Pons (tissue), 1 donor: ENCODE measurements at regions not wholly inside any gene's neighbourhood (a gene's known extent, or its start where the extent isn't known, plus 50 kb on each side); places are given as distances from the start of the nearest gene placed in this dataset.

Source experiments
- DNase-seq: peaks from one replicate; pipeline ENCODE4 v3.0.0-alpha.2; 2016; ENCODE audit warnings: low spot score

DNA sequence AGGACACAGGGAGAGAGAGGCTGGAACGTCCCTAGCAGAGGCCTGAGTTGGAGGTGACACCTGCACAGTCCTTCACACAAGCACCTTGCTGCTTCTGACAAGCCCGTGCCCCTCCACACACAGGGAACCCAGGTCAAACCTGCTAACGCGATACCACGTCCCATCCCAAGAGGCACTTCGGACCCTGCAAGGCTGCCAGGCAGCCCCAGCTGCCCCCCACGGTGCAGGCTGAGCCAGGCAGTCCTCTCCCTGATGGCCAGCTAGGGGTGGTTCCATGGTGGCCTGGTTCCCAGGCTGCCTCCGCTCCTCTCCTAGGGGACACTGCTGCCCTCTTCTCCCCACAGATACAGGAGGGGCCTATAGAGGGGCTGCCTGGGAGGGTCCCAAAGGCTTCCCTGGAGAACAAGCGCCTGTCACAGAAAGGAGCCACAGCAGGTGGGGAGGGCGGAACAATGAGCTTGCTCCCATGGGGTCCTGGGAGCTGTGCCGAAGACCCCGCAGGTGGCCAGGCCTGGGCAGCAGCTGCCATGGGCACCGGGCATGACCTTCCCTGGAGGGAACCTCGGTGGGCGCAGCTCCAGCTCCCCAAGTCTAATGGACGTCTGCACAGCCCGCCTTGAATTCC, 434.2 kb upstream of the MYT1L start:
- DNase-seq, result no peak

DNA sequence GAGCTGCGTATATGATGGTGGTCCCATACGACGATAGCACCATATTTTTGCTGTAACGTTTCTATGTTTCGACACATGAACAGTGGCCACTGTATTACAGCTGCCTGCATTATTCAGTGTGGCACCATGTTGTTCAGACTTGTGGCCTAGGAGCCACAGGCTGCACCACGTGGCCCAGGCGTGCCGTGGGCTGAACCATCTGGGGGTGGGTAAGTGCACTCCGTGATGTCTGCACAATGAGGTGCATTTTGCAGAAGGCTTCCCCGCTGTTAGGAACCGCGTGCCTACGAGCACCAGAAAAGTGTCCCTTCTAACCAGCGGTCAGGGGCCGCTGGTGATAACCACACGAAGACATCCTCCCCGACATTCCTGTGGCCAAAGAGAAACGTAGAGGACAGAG, 433.7 kb upstream of the MYT1L start:
- DNase-seq, result no peak

DNA sequence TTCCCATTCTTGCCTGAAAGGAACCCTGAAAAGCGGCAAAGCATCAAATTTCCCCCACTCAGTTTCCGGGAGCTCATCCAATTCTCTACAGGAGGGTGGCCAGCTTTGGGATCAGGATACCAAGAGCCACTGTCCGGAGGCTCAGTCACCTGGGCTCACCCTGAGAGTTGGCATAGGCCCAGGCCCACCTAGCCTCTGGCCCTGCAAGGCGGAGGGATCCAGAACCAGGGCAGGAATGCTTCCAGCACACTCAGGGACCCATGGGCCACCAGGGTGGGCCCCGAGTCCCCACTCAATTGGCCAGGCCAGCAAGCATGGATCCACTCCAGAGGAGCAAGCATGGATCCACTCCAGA, 432.9 kb upstream of the MYT1L start:
- DNase-seq, result peak; percentile 34

DNA sequence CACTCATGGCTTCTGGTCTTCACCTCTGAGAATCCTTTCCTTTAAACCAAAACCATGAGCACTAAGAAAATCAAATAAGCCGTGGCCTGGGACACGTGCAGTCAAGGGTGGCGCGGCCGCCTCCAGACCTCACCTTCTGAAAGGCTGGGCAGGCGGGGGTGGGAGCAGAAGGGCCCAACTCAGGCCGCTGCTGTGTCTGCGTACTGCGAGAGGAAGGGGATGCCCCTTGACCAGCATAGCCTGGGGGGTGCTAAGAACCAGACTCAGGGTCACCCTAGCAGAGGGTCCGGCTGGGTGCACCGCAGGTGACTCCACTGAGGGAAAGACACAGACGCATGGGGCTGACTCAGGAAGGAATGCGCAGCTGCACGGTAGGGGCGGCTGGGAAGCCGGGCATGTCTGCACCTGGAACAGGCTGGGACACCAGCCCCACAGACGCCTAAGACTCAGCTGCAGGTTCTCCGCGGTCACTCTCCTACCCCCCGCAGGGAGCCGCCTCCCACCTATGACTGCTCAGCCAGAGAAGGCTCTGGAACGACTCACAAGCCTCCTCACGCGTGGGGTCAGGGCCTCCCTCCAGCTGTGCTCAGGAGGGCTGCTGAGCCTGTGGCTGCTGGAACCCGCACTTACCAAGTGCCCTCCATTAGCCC, 432.4 kb upstream of the MYT1L start:
- no peak for DNase-seq

DNA sequence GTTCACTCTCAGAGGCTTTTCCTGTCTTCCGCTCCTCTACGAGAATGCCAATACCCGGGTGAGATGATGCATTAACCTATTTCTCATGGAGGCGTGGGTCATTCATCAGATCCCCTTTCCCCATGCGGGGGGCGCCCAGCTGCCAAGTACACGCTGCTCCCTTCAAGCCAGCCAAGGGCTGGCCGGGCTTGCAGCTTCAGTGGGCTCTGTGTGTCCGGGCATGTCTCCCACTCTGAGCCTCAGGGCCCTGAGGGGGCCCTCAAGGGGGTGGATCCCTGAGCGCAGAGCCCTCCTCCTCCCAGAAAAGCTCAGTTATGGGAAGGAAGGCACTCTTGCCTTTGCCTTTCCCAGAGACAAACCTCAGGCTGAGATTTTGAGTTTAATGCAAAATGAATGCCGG, 431.8 kb upstream of the MYT1L start:
- no peak for DNase-seq

DNA sequence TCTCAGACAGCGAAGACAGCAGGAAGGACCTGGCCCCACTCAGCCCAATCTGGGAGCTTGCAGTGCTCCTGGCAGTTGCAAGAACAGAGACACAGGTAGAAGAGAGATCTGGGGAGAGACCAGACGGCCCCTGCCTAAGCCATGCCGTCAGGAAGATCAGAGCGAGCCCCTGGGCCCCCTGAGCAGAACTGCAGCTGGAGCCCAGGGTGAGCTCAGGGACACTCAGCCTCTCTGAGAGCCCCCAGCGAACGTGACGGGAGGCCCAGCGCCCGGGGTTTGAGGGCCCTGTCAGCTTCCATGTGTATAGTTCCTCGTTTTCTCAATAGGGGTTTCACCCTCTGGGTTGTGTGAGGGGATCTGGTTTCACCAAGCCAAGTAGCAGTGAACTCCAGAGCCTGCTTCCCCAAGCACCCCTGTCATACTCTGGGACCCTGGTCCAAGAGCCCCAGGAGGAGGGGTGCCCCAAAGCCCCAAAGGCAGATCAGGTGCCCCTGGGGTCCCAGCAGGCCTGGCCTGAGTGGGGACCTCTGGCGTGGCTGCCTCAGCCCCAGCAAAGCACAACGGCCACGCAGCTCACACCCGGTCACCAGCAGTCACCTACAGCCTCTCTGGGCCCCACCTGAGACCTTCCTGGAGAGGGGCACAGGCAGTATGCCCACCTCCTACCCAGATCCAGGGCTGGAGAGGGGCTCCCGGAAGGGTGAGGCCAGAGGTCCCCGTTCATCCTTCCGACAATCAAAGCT, 431.3 kb upstream of the MYT1L start:
- DNase-seq, result no peak

DNA sequence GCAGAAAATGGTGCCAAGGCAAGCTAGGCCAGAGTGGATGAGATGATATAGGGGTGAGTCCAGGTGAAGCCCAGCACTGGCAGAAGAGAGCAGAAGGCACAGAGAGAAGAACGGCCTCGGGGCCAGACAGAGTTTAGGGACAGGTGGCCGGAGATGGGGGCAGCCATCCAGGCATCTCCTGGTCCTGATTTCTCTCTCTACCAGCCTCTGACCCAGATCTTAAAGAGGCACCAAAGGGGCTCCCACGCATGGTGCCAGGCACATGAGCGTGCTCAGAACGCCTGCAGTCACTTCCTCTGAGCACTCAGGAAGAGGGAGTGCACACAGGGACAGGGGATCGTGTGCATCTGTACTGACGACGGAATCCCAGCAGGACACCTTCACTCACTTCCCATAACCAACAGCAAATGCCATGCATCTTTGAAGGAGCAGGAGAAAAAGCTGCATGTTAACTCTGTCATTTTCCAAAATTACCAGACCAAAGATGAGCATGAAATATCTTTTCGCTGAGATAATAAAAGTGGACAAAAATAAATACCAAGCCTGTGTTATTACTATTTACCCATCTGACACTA, 427.8 kb upstream of the MYT1L start:
- DNase-seq, result no peak

DNA sequence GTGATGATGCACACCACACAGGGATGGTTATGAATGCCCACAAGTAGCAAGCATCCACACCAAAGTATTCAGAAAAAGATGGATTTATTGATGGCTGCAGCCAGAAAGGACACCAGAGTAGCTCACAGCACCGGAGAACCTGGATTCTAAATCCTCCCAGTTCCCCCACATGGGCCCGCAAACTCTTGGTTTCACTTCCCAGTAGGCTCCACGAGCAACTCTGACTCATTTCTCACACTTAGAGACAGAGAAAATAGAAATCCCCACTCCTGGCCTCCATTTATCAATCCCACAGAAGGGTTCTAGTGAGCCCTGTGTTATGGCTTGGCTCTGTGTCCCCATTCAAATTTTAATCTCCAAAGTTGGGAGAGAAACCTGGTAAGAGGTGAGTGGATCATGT, 426.7 kb upstream of the MYT1L start:
- no peak for DNase-seq

DNA sequence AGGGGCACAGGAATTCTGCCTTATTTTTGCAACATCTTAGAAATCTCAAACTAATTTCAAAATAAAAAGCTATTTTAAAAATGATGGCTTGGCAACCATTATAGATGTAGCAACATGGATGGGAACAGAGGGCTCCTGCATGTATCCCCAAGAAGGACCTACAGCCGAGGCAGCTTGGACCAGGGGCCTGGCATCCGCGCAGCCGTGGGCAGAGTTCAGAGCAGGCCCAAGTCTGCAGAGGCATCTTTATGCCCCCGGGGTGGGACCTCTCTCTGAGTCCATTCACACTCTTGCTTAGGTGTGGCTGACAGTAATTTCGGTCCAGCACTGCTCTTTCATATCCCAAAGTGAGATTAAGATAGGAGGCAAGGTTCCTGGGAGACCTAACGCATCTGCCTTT, 425.8 kb upstream of the MYT1L start:
- no peak for DNase-seq

DNA sequence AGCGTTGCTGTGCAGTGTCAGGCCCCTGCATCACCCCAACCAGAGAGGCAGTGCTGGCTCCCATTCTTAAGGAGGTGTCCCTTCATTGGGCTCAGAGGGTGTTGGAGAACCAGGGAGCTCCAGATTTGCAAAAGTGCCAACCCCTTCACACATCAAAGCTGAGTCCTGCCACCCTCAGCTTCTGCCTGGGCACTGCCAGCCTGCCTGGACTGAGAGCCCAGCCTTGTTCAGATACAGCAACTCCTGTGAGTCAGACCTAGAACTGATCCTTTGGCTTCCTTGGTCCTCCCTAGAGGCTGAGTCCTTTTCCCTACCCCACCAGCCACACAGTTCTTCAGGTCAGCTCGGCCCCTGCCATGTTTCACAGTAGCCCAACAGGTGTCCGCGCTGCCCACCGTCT, 424.9 kb upstream of the MYT1L start:
- DNase-seq, result no peak

DNA sequence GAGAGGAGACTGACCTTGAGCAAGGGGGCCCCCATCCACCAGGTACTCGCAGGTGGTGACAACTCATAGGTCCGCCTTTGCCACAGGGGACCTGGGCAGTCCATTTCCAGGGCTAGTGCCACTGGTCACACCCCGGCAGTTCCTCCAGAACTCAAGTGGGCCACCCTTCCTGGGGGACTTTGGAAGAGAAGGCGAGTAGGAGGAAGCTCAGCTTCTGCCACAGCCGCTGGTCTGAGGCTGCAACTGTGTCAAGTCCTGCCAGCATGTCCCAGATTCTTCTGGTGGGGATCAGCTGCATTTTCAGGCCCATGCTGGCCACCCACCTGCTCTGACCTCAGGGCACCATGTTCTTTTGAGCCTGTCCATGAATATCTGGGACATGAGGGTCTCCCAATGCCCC, 423.9 kb upstream of the MYT1L start:
- DNase-seq, result no peak

DNA sequence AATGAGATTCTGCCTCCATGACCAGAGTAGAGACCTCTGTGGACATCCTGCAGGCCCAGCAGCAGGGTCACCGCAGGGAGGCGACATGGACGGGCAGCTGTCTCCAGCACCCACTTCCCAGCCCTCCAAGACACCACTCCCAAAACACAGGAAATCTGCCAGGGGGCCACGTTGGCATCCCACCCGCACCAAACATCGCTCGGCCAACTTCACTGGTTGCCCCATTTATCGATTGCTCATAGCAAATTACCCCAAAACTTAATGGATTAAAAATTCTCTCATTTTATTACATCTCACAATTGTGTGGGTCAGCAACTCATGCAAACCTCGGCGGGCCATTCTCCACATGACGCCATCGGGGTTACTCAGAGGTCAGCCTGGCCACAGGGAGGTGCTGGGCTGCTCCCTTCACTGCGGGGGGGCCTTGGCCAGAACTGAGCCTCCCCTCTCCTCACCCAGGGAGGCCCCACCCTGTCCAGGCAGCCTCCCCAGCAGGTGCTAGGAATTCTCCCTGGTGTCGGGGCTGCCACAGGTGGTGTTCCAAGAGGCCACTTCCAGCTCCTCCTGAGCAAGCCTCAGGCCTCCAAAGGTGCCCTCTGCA, 420.7 kb upstream of the MYT1L start:
- DNase-seq, result no peak

DNA sequence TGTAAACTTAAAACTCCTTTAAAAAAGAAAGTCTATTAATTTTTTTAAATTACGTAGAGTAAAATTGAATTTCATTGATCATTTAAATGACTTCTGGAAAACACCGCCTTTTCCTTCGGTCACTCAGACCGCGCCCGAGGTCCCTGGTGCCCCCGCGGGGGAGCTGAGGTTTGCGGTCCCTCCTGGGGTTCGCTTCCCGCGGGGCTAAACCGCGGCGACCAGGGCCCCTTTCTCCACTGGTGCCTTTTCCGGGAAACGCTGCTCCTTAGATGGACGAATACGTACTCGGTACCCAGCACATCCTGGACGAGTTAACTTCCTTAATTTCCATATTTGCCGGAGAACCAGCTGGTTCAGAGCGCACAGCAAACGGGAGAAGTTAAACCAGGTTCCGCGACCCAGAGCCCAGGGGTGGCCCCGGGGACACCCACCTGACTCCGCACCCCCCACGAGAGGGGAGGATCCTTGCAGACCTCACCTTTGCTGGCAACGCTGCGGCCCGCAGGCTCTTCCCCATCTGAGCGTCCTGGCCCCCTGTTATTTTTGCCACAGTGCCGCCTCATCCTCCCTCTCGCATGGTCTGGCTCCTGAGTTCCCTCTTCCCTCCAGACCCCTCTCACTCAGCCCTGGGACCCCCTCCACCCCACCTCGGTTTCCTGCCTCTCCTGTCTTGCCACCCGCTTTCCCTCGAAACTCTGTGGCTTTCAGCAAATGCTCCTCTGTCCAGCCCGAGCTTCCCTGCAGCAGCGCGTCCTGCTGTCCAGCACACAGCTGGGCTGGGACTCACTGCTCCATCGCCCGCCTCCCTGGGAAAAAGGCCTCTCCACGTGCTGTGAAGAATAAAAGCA, 420.0 kb upstream of the MYT1L start:
- no peak for DNase-seq

DNA sequence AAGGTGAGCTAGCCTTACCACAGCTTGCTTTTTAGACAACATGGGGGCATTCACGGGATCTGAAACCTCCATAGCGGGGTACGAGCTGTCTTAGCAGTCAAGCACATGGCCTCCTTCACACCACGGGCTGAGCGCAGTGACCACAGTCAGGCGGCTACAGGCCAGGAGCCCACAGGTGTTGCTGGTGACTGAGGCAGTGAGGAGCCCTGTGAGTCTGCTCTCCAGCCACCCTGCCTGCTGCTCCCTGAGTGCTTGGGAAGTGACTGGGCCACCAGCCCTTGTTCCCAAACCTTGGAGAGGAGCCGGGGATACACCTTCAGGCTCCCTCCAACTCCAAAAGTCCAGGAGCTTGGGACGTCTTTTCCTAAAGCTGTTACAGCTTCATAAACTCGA, 418.1 kb upstream of the MYT1L start:
- no peak for DNase-seq

DNA sequence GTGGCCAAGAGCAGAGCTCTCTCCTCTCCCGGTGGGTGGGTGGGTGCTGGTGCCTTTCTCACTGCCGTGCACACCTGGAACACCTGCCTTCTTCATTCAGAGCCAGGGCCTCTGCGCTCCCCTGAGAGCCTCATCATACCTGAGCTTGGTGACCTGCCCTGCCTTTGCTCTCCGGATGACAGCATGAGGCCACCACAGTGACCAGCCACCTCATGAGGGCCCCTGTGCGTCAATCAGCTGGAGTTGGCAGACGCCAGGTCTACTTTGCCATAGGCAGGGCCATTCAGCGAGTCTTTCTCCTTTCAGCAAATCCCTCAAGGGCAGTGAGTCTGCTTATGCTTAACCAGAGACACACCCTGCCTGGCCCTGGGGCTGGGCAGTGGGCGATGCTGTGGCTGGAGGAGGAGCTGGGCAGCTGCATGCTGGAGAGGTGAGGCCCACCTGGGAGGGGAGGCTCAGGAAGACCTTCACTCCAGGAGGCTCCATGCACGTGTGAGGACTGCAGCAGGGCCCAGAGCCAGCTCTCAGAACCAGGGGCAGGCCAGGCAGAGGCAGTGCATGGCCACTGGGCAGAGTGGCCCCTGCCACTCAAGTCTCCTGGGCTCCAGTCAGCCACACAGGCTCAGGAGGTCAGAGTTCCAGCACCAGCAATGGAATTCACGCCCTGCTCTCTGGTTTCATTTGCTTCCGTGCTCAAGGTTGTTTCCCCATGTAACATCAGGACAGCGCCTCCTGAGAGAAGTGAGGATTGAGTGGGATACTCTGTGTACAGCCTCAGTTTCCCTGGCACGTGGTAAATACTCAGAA, 417.5 kb upstream of the MYT1L start:
- DNase-seq, result no peak

DNA sequence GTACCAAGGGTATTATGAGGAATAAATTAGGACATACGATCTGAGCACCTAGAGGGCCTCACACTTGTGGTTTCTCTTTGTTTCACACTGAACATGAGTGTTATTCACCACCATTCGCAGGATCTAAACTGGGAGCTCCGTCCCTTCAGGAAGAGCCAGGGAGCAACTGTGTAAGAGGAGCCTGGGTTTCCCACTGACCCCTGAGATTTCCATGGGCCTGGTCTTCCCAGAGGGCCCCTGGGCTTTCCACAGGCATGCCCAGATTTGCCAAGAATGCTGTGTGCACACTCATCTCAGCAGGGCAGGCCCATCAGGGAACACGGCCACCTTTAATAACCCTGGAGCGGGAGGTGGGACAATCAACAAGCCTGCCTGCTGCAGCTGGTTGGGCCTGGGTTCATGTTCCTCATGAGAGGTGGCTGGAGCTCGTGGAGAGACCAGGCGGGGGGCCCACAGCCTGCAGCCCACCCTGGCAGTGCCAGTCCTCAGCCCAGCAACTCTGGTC, 416.8 kb upstream of the MYT1L start:
- no peak for DNase-seq

DNA sequence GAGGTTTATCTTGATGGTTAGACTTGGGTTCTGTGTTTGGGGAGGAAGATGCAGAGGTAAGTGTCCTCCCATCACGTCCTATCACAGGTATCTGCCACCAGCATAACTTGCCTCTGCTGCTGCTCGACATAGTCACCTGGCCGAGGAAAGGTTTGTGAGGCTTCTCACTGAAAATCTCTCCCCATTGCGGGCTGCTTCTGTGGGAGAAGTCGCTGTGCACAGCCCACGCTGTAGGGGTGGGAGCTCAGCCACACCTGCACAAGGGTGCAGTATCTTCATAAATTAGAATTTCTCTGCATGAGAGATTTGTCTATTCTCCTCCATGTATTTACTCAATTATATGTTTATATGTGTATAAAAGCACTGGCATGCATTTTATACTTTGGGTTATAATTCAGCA, 415.7 kb upstream of the MYT1L start:
- no peak for DNase-seq

DNA sequence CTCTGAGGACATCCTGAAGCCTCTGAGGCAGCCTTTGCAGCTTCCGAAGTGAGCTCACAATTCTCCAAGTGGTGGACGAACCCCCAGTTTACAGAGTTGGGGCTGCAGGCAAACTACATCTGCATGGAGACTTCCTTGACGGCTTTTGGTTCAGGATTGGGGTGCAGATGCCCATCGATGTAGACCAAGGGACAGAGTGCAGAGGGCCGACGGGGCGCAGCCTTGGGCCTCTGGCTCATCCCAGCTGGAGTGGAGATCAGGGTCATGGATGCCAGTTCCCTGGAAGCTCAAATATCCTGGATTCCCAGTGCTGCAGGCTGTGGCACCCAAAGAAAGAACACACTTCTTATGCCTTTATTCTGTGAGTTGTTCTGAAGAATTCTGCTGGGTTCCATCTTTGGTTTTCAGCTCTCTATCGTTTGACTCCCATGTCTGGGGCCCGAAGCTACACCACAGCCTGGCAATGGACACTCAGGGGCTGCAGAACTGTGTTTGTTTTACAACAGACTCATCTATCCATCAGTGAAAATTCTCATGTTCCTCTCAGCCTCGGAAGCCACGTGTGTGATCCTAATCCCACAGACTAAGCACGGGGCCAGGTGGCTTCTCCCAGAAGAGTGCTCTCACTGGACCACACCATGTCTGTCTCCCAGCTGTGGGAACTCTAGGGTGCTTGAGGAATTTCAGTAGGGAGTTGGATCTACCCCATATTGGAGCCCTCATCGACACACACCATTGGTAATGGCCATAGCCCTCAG, 414.1 kb upstream of the MYT1L start:
- DNase-seq, result no peak

DNA sequence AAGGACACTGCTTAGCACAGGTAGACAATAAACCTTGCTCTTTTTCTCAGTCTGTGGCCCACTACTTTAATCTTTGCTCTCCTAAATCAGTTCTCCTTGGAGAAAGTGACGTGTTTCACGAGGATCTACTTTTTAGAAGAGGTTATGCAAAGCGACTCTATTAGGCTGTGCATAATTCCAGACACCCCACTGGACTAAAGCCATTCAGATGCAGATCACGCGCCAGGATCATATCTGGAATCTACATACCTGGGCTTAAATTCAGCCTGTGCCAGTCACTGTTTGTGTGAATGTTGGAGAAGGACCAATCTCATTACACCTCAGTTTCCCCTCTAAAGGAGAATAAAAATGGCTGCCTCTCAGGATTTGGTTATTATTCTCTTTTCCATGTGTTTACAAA, 413.0 kb upstream of the MYT1L start:
- DNase-seq, result no peak

DNA sequence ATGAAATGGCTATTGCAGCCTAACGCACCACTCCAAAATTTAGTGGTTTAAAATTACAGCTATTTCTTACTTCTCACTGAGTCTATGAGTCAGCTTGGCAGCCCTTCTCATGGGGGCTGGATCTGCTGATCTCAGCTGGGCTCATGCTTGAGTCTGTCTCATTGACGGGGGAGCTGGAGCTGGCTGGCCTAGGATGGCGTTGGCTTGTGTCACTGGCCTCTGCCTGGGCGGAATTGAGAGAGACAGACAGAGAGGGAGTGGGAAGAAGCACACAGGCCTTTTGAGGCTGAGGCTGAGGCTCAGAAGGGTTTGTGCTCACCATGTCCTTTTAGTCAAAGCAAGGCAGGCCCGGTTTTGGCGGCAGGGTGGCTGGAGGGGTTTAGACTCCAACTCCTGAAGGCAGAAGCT, 412.1 kb upstream of the MYT1L start:
- peak; percentile 55 for DNase-seq
